OCI-LY1 (cell line): ENCODE measurements at regions not wholly inside any gene's neighbourhood (a gene's known extent, or its start where the extent isn't known, plus 50 kb on each side); places are given as distances from the start of the nearest gene placed in this dataset.

Source experiments
- H2AFZ ChIP-seq: fragments of 200-600 bp; sonication (generic), shearing (Covaris generic); 2 replicates; pipeline ENCODE4 v1.6.0; 2014; ENCODE audit warnings: antibody characterized with exemption, mild to moderate bottlenecking, low read length
- H3F3A ChIP-seq: fragments of 200-600 bp; sonication (generic), shearing (Covaris generic); 2 replicates; pipeline ENCODE4 v1.6.0; 2014; ENCODE audit warnings: mild to moderate bottlenecking, antibody characterized with exemption, low read length, moderate library complexity; ENCODE audit not compliant: insufficient read depth
- H3K27ac ChIP-seq: fragments of 200-600 bp; sonication (generic); 2 replicates; pipeline ENCODE4 v1.5.1; 2014; ENCODE audit warnings: low read length, mixed run types, mild to moderate bottlenecking, low read depth; ENCODE audit not compliant: poor library complexity, severe bottlenecking
- H3K27me3 ChIP-seq: fragments of 200-600 bp; sonication (generic); 2 replicates; pipeline ENCODE4 v1.6.0; 2014; ENCODE audit warnings: antibody characterized with exemption, mild to moderate bottlenecking, low read length, moderate library complexity; ENCODE audit not compliant: insufficient read depth
- H3K36me3 ChIP-seq: fragments of 200-600 bp; sonication (generic); 2 replicates; pipeline ENCODE4 v1.6.1; 2014; ENCODE audit warnings: mild to moderate bottlenecking, antibody characterized with exemption, low read length, moderate library complexity, mixed read lengths; ENCODE audit not compliant: insufficient read depth
- H3K4me1 ChIP-seq: fragments of 200-600 bp; sonication (generic); 2 replicates; pipeline ENCODE4 v1.5.1; 2014; ENCODE audit warnings: mild to moderate bottlenecking, low read length, moderate library complexity; ENCODE audit not compliant: insufficient read depth, severe bottlenecking
- H3K4me2 ChIP-seq: fragments of 200-600 bp; sonication (generic), shearing (Covaris generic); 2 replicates; pipeline ENCODE4 v1.6.1; 2014; ENCODE audit warnings: low read length
- H3K4me3 ChIP-seq: fragments of 200-600 bp; sonication (generic); 2 replicates; pipeline ENCODE4 v1.5.1; 2014; ENCODE audit warnings: low read length, low read depth, mild to moderate bottlenecking, mixed read lengths; ENCODE audit not compliant: poor library complexity, severe bottlenecking
- H3K79me2 ChIP-seq: fragments of 200-600 bp; shearing (Covaris generic); 2 replicates; pipeline ENCODE4 v1.6.1; 2016; ENCODE audit warnings: mixed run types, low read length, mixed read lengths; ENCODE audit not compliant: insufficient read depth
- H3K9ac ChIP-seq: fragments of 200-600 bp; sonication (generic), shearing (Covaris generic); 2 replicates; pipeline ENCODE4 v1.6.1; 2014; ENCODE audit warnings: mild to moderate bottlenecking, low read length, mixed read lengths
- H3K9me2 ChIP-seq: fragments of 200-600 bp; sonication (generic), shearing (Covaris generic); 2 replicates; pipeline ENCODE4 v1.6.1; 2014; ENCODE audit warnings: low read depth, mild to moderate bottlenecking, low read length, mixed read lengths
- H3K9me3 ChIP-seq: fragments of 200-600 bp; shearing (Covaris generic); 2 replicates; pipeline ENCODE4 v1.6.1; 2014; ENCODE audit warnings: low read length, mixed read lengths
- H4K20me1 ChIP-seq: fragments of 200-600 bp; sonication (generic), shearing (Covaris generic); 2 replicates; pipeline ENCODE4 v1.6.0; 2016; ENCODE audit warnings: mild to moderate bottlenecking, low read length; ENCODE audit not compliant: insufficient read depth
- CTCF ChIP-seq: fragments of 200-600 bp; sonication (generic), shearing (Covaris generic); IDR thresholded peaks from 2 replicates; pipeline ENCODE4 v1.5.1; 2017; ENCODE audit warnings: mild to moderate bottlenecking, antibody characterized with exemption, low read length, moderate library complexity, mixed read lengths
- EZH2 ChIP-seq: fragments of 200-600 bp; sonication (generic), shearing (Covaris generic); IDR thresholded peaks from 2 replicates; pipeline ENCODE4 v1.8.0; 2017; ENCODE audit warnings: borderline replicate concordance, mixed run types, mild to moderate bottlenecking, antibody characterized with exemption, low read length, moderate library complexity, mixed read lengths

DNA sequence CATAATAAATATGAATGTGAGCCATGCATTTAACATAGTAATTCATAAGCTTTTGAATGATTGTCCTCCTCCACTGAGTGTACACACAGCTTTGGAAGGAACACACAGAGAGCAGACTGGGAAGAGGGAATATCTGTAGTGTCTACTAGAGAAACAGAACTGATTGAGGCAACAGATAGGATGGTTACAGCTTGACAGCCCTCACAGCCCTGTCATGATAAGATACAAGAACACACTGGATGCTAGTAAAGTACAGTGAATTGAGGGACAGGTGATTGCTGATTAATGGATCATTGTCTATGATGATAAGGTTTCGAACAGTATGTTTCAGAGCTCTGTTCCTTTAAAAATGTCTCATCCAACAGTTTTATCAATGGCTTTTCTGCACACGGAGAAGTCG is 383.4 kb upstream of the GBE1 start:
- Histone ChIP-seq H3K9me3 (no peaks in the 10 kb centered on the region), H3K4me1 (no peaks in the 10 kb centered on the region), H3K4me3 (no peak overlapping the region), H3K36me3 (no peaks in the 10 kb centered on the region), H3F3A (no peaks in the 10 kb centered on the region), H4K20me1 (no peaks in the 10 kb centered on the region), H3K79me2 (no peaks in the 10 kb centered on the region), H3K27me3 (no peaks in the 10 kb centered on the region), H3K4me2 (no peak overlapping the region), H3K9ac (no peak overlapping the region), H2AFZ (no peak overlapping the region), H3K9me2 (no peaks in the 10 kb centered on the region), H3K27ac (no peak overlapping the region)
- TF ChIP-seq CTCF (no peak), EZH2 (no peak)

GRCh38 chr3:82143661-82144412 is 382.4 kb upstream of the GBE1 start:
- no peak overlapping the region for H3K9ac ChIP-seq
- H3K36me3 ChIP-seq = no peaks in the 10 kb centered on the region
- no peaks in the 10 kb centered on the region for H3F3A ChIP-seq
- H3K4me3 ChIP-seq = no peak overlapping the region
- no peak overlapping the region for H2AFZ ChIP-seq
- no peak overlapping the region for H3K4me2 ChIP-seq
- H3K27me3 ChIP-seq = no peaks in the 10 kb centered on the region
- no peaks in the 10 kb centered on the region for H3K79me2 ChIP-seq
- no peaks in the 10 kb centered on the region for H3K4me1 ChIP-seq
- no peaks in the 10 kb centered on the region for H3K9me2 ChIP-seq
- H4K20me1 ChIP-seq = no peaks in the 10 kb centered on the region
- H3K9me3 ChIP-seq = no peaks in the 10 kb centered on the region
- TF ChIP-seq CTCF (no peak), EZH2 (no peak)
- H3K27ac ChIP-seq = no peak overlapping the region

DNA sequence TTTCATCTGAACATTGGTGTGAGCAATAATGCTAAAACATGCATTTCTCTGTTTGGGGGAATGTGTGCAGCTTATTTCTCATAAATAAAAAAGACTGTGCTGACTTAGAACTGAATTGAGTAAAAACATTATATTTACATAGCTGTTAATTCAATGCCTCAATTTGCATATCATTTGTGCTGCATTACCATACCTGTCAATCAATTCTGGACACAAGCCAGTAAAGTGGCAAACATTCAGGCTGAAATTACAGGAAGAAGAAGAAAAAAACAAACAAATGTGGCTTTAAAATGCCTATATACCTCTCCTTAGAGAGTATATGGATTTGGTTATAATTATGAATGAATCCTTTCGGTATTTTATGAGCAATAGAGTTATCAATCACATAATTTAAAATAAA is 380.1 kb upstream of the GBE1 start:
- Histone ChIP-seq H2AFZ (no peak overlapping the region), H3K9me2 (no peaks in the 10 kb centered on the region), H3K27ac (no peak overlapping the region), H3K9ac (no peak overlapping the region), H3K4me3 (no peak overlapping the region), H3K4me2 (no peak overlapping the region), H3K27me3 (no peaks in the 10 kb centered on the region), H4K20me1 (no peaks in the 10 kb centered on the region), H3F3A (no peaks in the 10 kb centered on the region), H3K4me1 (no peaks in the 10 kb centered on the region), H3K79me2 (no peaks in the 10 kb centered on the region), H3K36me3 (no peaks in the 10 kb centered on the region), H3K9me3 (no peaks in the 10 kb centered on the region)
- TF ChIP-seq CTCF (no peak), EZH2 (no peak)
